GM23338 (cell line): ENCODE measurements at regions not wholly inside any gene's neighbourhood (a gene's known extent, or its start where the extent isn't known, plus 50 kb on each side); places are given as distances from the start of the nearest gene placed in this dataset.

ENCODE experiments used
- ATAC-seq: fragments of 200-7000 bp; cut with Tn5 transposase; 3 replicates; pipeline ENCODE4 v1.9.1; 2020
- DNase-seq: peaks from one replicate; pipeline ENCODE4 v3.0.0-alpha.2; 2015; ENCODE audit warnings: low spot score
- H2AFZ ChIP-seq: fragments of 200-600 bp; sonication (generic); 2 replicates; pipeline ENCODE4 v1.8.0; 2016; ENCODE audit warnings: antibody characterized with exemption, mild to moderate bottlenecking, moderate library complexity
- H3F3A ChIP-seq: fragments of 200-600 bp; sonication (generic); replicated peaks from 2 replicates; pipeline ENCODE4 v1.8.0; 2017; ENCODE audit warnings: antibody characterized with exemption, mixed run types, low read depth
- H3K27ac ChIP-seq: fragments of 200-600 bp; sonication (generic); 2 replicates; pipeline ENCODE4 v1.6.1; 2016; ENCODE audit warnings: low read depth
- H3K27me3 ChIP-seq: fragments of 200-600 bp; sonication (generic); 2 replicates; pipeline ENCODE4 v1.8.0; 2016; ENCODE audit warnings: mild to moderate bottlenecking, mixed run types, moderate library complexity; ENCODE audit not compliant: insufficient read depth
- H3K36me3 ChIP-seq: fragments of 200-600 bp; sonication (generic); 2 replicates; pipeline ENCODE4 v1.8.0; 2016; ENCODE audit warnings: mild to moderate bottlenecking; ENCODE audit not compliant: insufficient read depth
- H3K4me1 ChIP-seq: fragments of 200-600 bp; sonication (generic); 2 replicates; pipeline ENCODE4 v1.8.0; 2016; ENCODE audit warnings: mild to moderate bottlenecking, moderate library complexity; ENCODE audit not compliant: insufficient read depth
- H3K4me2 ChIP-seq: fragments of 200-600 bp; sonication (generic); 2 replicates; pipeline ENCODE4 v1.7.1; 2017; ENCODE audit warnings: mixed run types
- H3K4me3 ChIP-seq: fragments of 200-600 bp; sonication (generic); 2 replicates; pipeline ENCODE4 v1.6.1; 2016; ENCODE audit warnings: mixed run types
- H3K79me2 ChIP-seq: fragments of 200-600 bp; sonication (generic); replicated peaks from 2 replicates; pipeline ENCODE4 v1.8.0; 2017; ENCODE audit warnings: mild to moderate bottlenecking; ENCODE audit not compliant: insufficient read depth
- H3K9me2 ChIP-seq: fragments of 200-600 bp; sonication (generic); 2 replicates; pipeline ENCODE4 v1.8.0; 2017; ENCODE audit not compliant: insufficient read depth
- H4K20me1 ChIP-seq: fragments of 200-600 bp; sonication (generic); replicated peaks from 2 replicates; pipeline ENCODE4 v1.8.0; 2017; ENCODE audit warnings: mild to moderate bottlenecking; ENCODE audit not compliant: insufficient read depth
- H3K27ac Mint-ChIP-seq: 2 replicates; pipeline ENCODE4 v1.8.0; 2020; ENCODE audit warnings: inconsistent platforms, mild to moderate bottlenecking, moderate library complexity, mixed read lengths
- H3K27me3 Mint-ChIP-seq: 3 replicates; pipeline ENCODE4 v1.8.0; 2022; ENCODE audit warnings: low read depth, mild to moderate bottlenecking, moderate library complexity, mixed read lengths, inconsistent platforms; ENCODE audit not compliant: insufficient read depth, poor library complexity
- H3K36me3 Mint-ChIP-seq: 3 replicates; pipeline ENCODE4 v1.8.0; 2021; ENCODE audit warnings: low read depth, mild to moderate bottlenecking, inconsistent platforms, moderate library complexity, mixed read lengths
- H3K4me1 Mint-ChIP-seq: 3 replicates; pipeline ENCODE4 v1.8.0; 2020; ENCODE audit warnings: mild to moderate bottlenecking, inconsistent platforms, mixed read lengths
- H3K4me3 Mint-ChIP-seq: 3 replicates; pipeline ENCODE4 v1.8.0; 2021; ENCODE audit warnings: moderate library complexity, mild to moderate bottlenecking, inconsistent platforms, mixed read lengths
- H3K9me3 Mint-ChIP-seq: 3 replicates; pipeline ENCODE4 v1.8.0; 2020; ENCODE audit warnings: moderate library complexity, mild to moderate bottlenecking, inconsistent platforms, mixed read lengths
- CREB1 ChIP-seq: fragments of 250-450 bp; sonication (Bioruptor Pico); IDR thresholded peaks from 2 replicates; pipeline ENCODE4 v1.5.0; 2020; ENCODE audit warnings: low read depth, mild to moderate bottlenecking, moderate library complexity
- CTCF ChIP-seq, 2 experiments: fragments of 200-600 bp in 1 of 2; sonication (generic) in 1 of 2; conservative IDR thresholded peaks; 2 replicates each; pipeline versions ENCODE4 v1.5.1 to v1.6.1; 2016 to 2017; ENCODE audit warnings: antibody characterized with exemption in 2 of 2, low read depth in 2 of 2, mild to moderate bottlenecking in 2 of 2, moderate library complexity in 1 of 2
- EZH2 ChIP-seq: fragments of 200-600 bp; sonication (generic); IDR thresholded peaks from one replicate; pipeline ENCODE4 v1.8.0; 2017; ENCODE audit warnings: antibody characterized with exemption, mild to moderate bottlenecking, low read depth; ENCODE audit not compliant: unreplicated experiment
- EZH2phosphoT487 ChIP-seq: fragments of 200-600 bp; sonication (generic); IDR thresholded peaks from one replicate; pipeline ENCODE4 v1.8.1; 2018; ENCODE audit warnings: antibody characterized with exemption; ENCODE audit not compliant: unreplicated experiment
- JUNB ChIP-seq: IDR thresholded peaks from one replicate; pipeline ENCODE4 v1.6.1; 2016; ENCODE audit warnings: antibody characterized with exemption; ENCODE audit not compliant: unreplicated experiment
- NANOG ChIP-seq: IDR thresholded peaks from 2 replicates; pipeline ENCODE4 v1.6.1; 2016; ENCODE audit warnings: antibody characterized with exemption, borderline replicate concordance
- POLR2AphosphoS5 ChIP-seq: IDR thresholded peaks from 2 replicates; pipeline ENCODE4 v1.6.1; 2016; ENCODE audit warnings: antibody characterized with exemption, low read depth
- REST ChIP-seq: IDR thresholded peaks from one replicate; pipeline ENCODE4 v1.6.1; 2018; ENCODE audit warnings: antibody characterized with exemption; ENCODE audit not compliant: unreplicated experiment
- STAT1 ChIP-seq: IDR thresholded peaks from one replicate; pipeline ENCODE4 v1.6.1; 2016; ENCODE audit warnings: antibody characterized with exemption; ENCODE audit not compliant: unreplicated experiment
- ZNF114 ChIP-seq: fragments of 250-450 bp; sonication (Bioruptor Pico); IDR thresholded peaks from 2 replicates; pipeline ENCODE4 v1.5.0; 2020; ENCODE audit warnings: mild to moderate bottlenecking, moderate library complexity
- ZNF331 ChIP-seq: fragments of 250-450 bp; sonication (Bioruptor Pico); IDR thresholded peaks from 2 replicates; pipeline ENCODE4 v1.5.0; 2020; ENCODE audit warnings: low read depth, mild to moderate bottlenecking, moderate library complexity
- ZNF462 ChIP-seq: fragments of 250-450 bp; sonication (Bioruptor Pico); IDR thresholded peaks from 2 replicates; pipeline ENCODE4 v1.5.0; 2020; ENCODE audit warnings: mild to moderate bottlenecking, moderate library complexity

- Mint-ChIP-seq H3K4me3 (no peak overlapping the region), H3K9me3 (peaks cover 34% of the 10 kb centered on the region), H3K4me1 (peaks cover 29% of the 10 kb centered on the region), H3K27me3 (peaks cover 11% of the 10 kb centered on the region), H3K27ac (no peak overlapping the region), H3K36me3 (peaks cover 25% of the 10 kb centered on the region)
- H3K27me3 ChIP-seq: peaks cover 26% of the 10 kb centered on the region
- no peak for ATAC-seq
- no peaks in the 10 kb centered on the region for H3K36me3 ChIP-seq
- no peak for TF ChIP-seq EZH2phosphoT487
- TF ChIP-seq JUNB: no peak
- TF ChIP-seq EZH2: no peak
- no peak for TF ChIP-seq POLR2AphosphoS5
- no peak for TF ChIP-seq CTCF (conservative IDR thresholded peaks at IDR 0.05; ENCODE audit: low read depth in 2 of 2)
- TF ChIP-seq NANOG: no peak
- TF ChIP-seq ZNF331: no peak
- no peak for TF ChIP-seq REST
- no peak for TF ChIP-seq CREB1
- TF ChIP-seq ZNF462 (CRISPR knock-in tag): no peak
- TF ChIP-seq ZNF114 (CRISPR knock-in tag): no peak
- no peak for TF ChIP-seq STAT1
- peaks cover 7% of the 10 kb centered on the region for H3K9me2 ChIP-seq
- H2AFZ ChIP-seq: no peak overlapping the region
- H4K20me1 ChIP-seq: no peaks in the 10 kb centered on the region
- H3K27ac ChIP-seq: no peak overlapping the region
- no peaks in the 10 kb centered on the region for H3K79me2 ChIP-seq
- H3K4me3 ChIP-seq: no peak overlapping the region
- H3K4me1 ChIP-seq: peaks cover 33% of the 10 kb centered on the region
- DNase-seq: no peak
- no peak overlapping the region for H3K4me2 ChIP-seq
- H3F3A ChIP-seq: no peaks in the 10 kb centered on the region
These were observed 89.6 kb downstream of the CAVIN4 start for GRCh38 chr9:100667448-100667847.
